HCT116 (cell line): ENCODE measurements at regions not wholly inside any gene's neighbourhood (a gene's known extent, or its start where the extent isn't known, plus 50 kb on each side); places are given as distances from the start of the nearest gene placed in this dataset.

Experiments
- ATAC-seq: fragments of 200-7000 bp; cut with Tn5 transposase; 2 replicates; pipeline ENCODE4 v1.9.1; 2020; ENCODE audit warnings: mild to moderate bottlenecking, moderate library complexity
- BruUV-seq: library from RNA; stranded (reverse); fragments of 400-500 nt; replicated peaks from 2 replicates; lab custom pipeline; 2021; lab: Mats Ljungman, UMichigan
- CTCF ChIA-PET: fragments of 300-600 bp; sonication (Branson Sonifier 250); formaldehyde crosslinking; loops from one replicate; lab custom pipeline; 2021; ENCODE audit warnings: antibody characterized with exemption; lab: Charles Lee
- POLR2A ChIA-PET: fragments of 300-600, 350-600 bp; sonication (Branson Sonifier 250); formaldehyde crosslinking; loops from one replicate; lab custom pipeline; 2021; ENCODE audit warnings: antibody characterized with exemption; lab: Charles Lee
- RAD21 ChIA-PET, 2 experiments: fragments of 300-600 bp; sonication (Branson Sonifier 250); formaldehyde crosslinking; loops; one replicate each; lab custom pipeline; 2023; ENCODE audit warnings: low total read pairs in 2 of 2; ENCODE audit not compliant: uncharacterized antibody in 2 of 2, unreplicated experiment in 2 of 2, low non-redundant PET in 1 of 2; lab: Charles Lee
- DNase-seq: peaks from one replicate; pipeline ENCODE4 v3.0.0-alpha.2; 2010; ENCODE audit warnings: low read depth, low spot score
- H2AFZ ChIP-seq: fragments of 200-600 bp; shearing (Covaris generic), sonication (generic); 2 replicates; pipeline ENCODE4 v1.6.1; 2017; ENCODE audit warnings: low read depth, mixed run types, mixed read lengths, antibody characterized with exemption, low read length; ENCODE audit not compliant: poor library complexity, severe bottlenecking
- H3K27ac ChIP-seq: 2 replicates; pipeline ENCODE4 v1.5.1; 2012; ENCODE audit warnings: low read depth, low read length
- H3K27me3 ChIP-seq: fragments of 200-600 bp; sonication (generic); 2 replicates; pipeline ENCODE4 v1.6.1; 2016; ENCODE audit warnings: mixed run types, low read length, mixed read lengths; ENCODE audit not compliant: insufficient read depth
- H3K36me3 ChIP-seq, 2 experiments: fragments of 200-500 bp in 1 of 2; fragments of 200-600 bp in 1 of 2; sonication (Bioruptor generic) in 1 of 2; sonication (generic) in 1 of 2; 2 replicates each; pipeline versions ENCODE4 v1.5.1 to v1.6.1; 2014 to 2016; ENCODE audit warnings: low read length in 2 of 2, inconsistent platforms in 1 of 2, mixed read lengths in 1 of 2, mixed run types in 1 of 2; ENCODE audit not compliant: insufficient read depth in 2 of 2, control insufficient read depth in 1 of 2
- H3K4me1 ChIP-seq, 2 experiments: fragments of 200-600 bp in 1 of 2; sonication (generic) in 1 of 2; 2 replicates each; pipeline versions ENCODE4 v1.5.1 to v1.6.1; 2012 to 2017; ENCODE audit warnings: low read length in 2 of 2, inconsistent platforms in 1 of 2, mild to moderate bottlenecking in 1 of 2, mixed read lengths in 1 of 2, mixed run types in 1 of 2, moderate library complexity in 1 of 2; ENCODE audit not compliant: insufficient read depth in 2 of 2, control insufficient read depth in 1 of 2
- H3K4me2 ChIP-seq: fragments of 200-600 bp; sonication (generic); 2 replicates; pipeline ENCODE4 v1.6.1; 2017; ENCODE audit warnings: mixed run types, low read length, mixed read lengths
- H3K4me3 ChIP-seq, 2 experiments: fragments of 200-600 bp in 1 of 2; sonication (generic) in 1 of 2; replicated peaks in 1 of 2; 2 replicates each; pipeline ENCODE4 v1.5.1; 2011 to 2016; ENCODE audit warnings: low read length in 2 of 2, control low read depth in 1 of 2, low read depth in 1 of 2, mild to moderate bottlenecking in 1 of 2, mixed read lengths in 1 of 2, mixed run types in 1 of 2
- H3K79me2 ChIP-seq: fragments of 200-600 bp; sonication (generic); 2 replicates; pipeline ENCODE4 v1.6.1; 2017; ENCODE audit warnings: mild to moderate bottlenecking, mixed run types, low read length, moderate library complexity, mixed read lengths; ENCODE audit not compliant: insufficient read depth
- H3K9ac ChIP-seq: fragments of 200-600 bp; sonication (generic); 2 replicates; pipeline ENCODE4 v1.6.1; 2016; ENCODE audit warnings: low read length, mixed read lengths
- H3K9me2 ChIP-seq: fragments of 200-600 bp; sonication (generic), shearing (Covaris generic); 2 replicates; pipeline ENCODE4 v1.6.1; 2017; ENCODE audit warnings: mixed run types, mild to moderate bottlenecking, moderate library complexity; ENCODE audit not compliant: insufficient read depth
- H3K9me3 ChIP-seq, 2 experiments: fragments of 200-500 bp in 1 of 2; fragments of 200-600 bp in 1 of 2; sonication (Bioruptor generic) in 1 of 2; sonication (generic) in 1 of 2; 2 replicates each; pipeline ENCODE4 v1.6.1; 2014 to 2017; ENCODE audit warnings: low read length in 2 of 2, mixed read lengths in 2 of 2, inconsistent platforms in 1 of 2, low read depth in 1 of 2, mild to moderate bottlenecking in 1 of 2, mixed run types in 1 of 2, moderate library complexity in 1 of 2; ENCODE audit not compliant: control insufficient read depth in 1 of 2, insufficient read depth in 1 of 2
- H4K20me1 ChIP-seq: fragments of 200-600 bp; sonication (generic), shearing (Covaris generic); 2 replicates; pipeline ENCODE4 v1.6.1; 2017; ENCODE audit warnings: mixed run types, mild to moderate bottlenecking, moderate library complexity; ENCODE audit not compliant: insufficient read depth
- CEBPB ChIP-seq: IDR thresholded peaks from 2 replicates; pipeline ENCODE4 v1.6.1; 2012; ENCODE audit warnings: low read depth
- EZH2 ChIP-seq: fragments of 200-600 bp; sonication (generic); IDR thresholded peaks from 2 replicates; pipeline ENCODE4 v1.6.1; 2017; ENCODE audit warnings: antibody characterized with exemption, mixed run types
- JUND ChIP-seq: IDR thresholded peaks from 2 replicates; pipeline ENCODE4 v1.6.1; 2012
- POLR2A ChIP-seq: IDR thresholded peaks from 2 replicates; pipeline ENCODE4 v1.7.0; 2011; ENCODE audit warnings: borderline replicate concordance; ENCODE audit not compliant: insufficient read depth, insufficient read length; ENCODE audit errors: extremely low read depth
- RAD21 ChIP-seq: IDR thresholded peaks from 2 replicates; pipeline ENCODE4 v1.6.1; 2012; ENCODE audit warnings: low read depth, mild to moderate bottlenecking
- SIN3A ChIP-seq: IDR thresholded peaks from 2 replicates; pipeline ENCODE4 v1.6.1; 2012; ENCODE audit warnings: low read depth
- SP1 ChIP-seq: IDR thresholded peaks from 2 replicates; pipeline ENCODE4 v1.6.1; 2012; ENCODE audit warnings: low read depth
- SRF ChIP-seq: IDR thresholded peaks from 2 replicates; pipeline ENCODE4 v1.6.1; 2012; ENCODE audit warnings: low read depth
- YY1 ChIP-seq: IDR thresholded peaks from 2 replicates; pipeline ENCODE4 v1.6.1; 2011; ENCODE audit warnings: low read length, low read depth, moderate library complexity, mild to moderate bottlenecking; ENCODE audit not compliant: insufficient replicate concordance; ENCODE audit errors: extremely low read depth
- ZNF274 ChIP-seq: fragments of 200-500 bp; sonication (Bioruptor generic); IDR thresholded peaks from 2 replicates; pipeline ENCODE4 v1.6.1; 2014; ENCODE audit warnings: mild to moderate bottlenecking, low read depth, low read length, inconsistent platforms
- intact Hi-C: fragments of 100-400 bp; cut with micrococcal nuclease; formaldehyde crosslinking; loops from 2 replicates; pipeline ENCODE4 v1.10.0; 2022
- TF ChIP-seq, protein P1 (sequence below), 3 experiments: fragments of 200-600 bp in 1 of 3; sonication (generic) in 1 of 3; IDR thresholded peaks in 2 of 3; conservative IDR thresholded peaks in 1 of 3; 2 replicates each; pipeline ENCODE4 v1.5.1; 2012 to 2017; ENCODE audit warnings: low read depth in 2 of 3, low read length in 2 of 3, antibody characterized with exemption in 1 of 3, borderline replicate concordance in 1 of 3, control low read depth in 1 of 3, mild to moderate bottlenecking in 1 of 3, mixed read lengths in 1 of 3, mixed run types in 1 of 3, moderate library complexity in 1 of 3; ENCODE audit not compliant: insufficient read depth in 1 of 3
- TF ChIP-seq, protein P2 (sequence below): IDR thresholded peaks from 2 replicates; pipeline ENCODE4 v1.6.1; 2012
- TF ChIP-seq, protein P3 (sequence below): IDR thresholded peaks from 2 replicates; pipeline ENCODE4 v1.6.1; 2012
- TF ChIP-seq, protein P4 (sequence below): IDR thresholded peaks from 2 replicates; pipeline ENCODE4 v1.6.1; 2012; ENCODE audit warnings: low read depth

DNA sequence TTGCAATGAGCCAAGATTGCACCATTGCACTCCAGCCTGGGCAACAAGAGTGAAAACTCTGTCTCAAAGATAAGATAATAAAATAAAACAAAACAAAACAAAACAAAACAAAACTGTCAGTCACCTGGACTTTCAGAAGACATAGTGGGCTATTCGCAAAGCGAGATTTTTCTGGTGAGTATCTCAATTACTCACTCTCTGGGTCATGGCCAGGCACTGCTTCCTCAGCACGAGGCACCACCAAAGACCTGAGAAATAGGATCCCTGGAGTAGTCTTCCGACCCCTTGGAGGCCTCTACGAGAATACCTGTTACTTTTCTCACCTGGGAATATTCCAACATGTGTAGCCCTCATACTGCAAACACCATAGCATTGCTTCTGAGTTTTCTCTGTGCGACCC is 201.7 kb upstream of the ZNF618 start:
- POLR2A ChIA-PET, result no interaction called here
- H2AFZ ChIP-seq, result no peak overlapping the region
- DNase-seq, result no peak

More for the DNA sequence above, 201.7 kb upstream of the ZNF618 start:
- Histone ChIP-seq H4K20me1 (no peaks in the 10 kb centered on the region), H3K4me2 (no peak overlapping the region), H3K79me2 (no peaks in the 10 kb centered on the region), H3K9me3 (no peaks in the 10 kb centered on the region), H3K36me3 (no peaks in the 10 kb centered on the region), H3K9me2 (no peaks in the 10 kb centered on the region), H3K27me3 (peaks cover 30% of the 10 kb centered on the region), H3K4me1 (no peaks in the 10 kb centered on the region), H3K4me3 (no peak overlapping the region), H3K27ac (no peak overlapping the region), H3K9ac (no peak overlapping the region)
- ATAC-seq, result no peak
- ChIA-PET CTCF (interaction anchor here (1.0 kb wide), 1 partner anchor 8 kb away, joined by 4 read pairs; no protein-coding TSS in a partner anchor), RAD21 (interaction anchor here in 1 of 2 experiments (1.2 kb wide), 1 partner anchor 14 kb away, joined by 3 read pairs; no protein-coding TSS in a partner anchor)
- no TSS peak for BruUV-seq
- intact Hi-C loops, result no loop called here
- TF ChIP-seq JUND (no peak), RAD21 (no peak), POLR2A (no peak), SIN3A (no peak), SRF (no peak), CEBPB (no peak), YY1 (no peak), SP1 (no peak), EZH2 (no peak), ZNF274 (no peak)
- TF ChIP-seq, protein P1, sequence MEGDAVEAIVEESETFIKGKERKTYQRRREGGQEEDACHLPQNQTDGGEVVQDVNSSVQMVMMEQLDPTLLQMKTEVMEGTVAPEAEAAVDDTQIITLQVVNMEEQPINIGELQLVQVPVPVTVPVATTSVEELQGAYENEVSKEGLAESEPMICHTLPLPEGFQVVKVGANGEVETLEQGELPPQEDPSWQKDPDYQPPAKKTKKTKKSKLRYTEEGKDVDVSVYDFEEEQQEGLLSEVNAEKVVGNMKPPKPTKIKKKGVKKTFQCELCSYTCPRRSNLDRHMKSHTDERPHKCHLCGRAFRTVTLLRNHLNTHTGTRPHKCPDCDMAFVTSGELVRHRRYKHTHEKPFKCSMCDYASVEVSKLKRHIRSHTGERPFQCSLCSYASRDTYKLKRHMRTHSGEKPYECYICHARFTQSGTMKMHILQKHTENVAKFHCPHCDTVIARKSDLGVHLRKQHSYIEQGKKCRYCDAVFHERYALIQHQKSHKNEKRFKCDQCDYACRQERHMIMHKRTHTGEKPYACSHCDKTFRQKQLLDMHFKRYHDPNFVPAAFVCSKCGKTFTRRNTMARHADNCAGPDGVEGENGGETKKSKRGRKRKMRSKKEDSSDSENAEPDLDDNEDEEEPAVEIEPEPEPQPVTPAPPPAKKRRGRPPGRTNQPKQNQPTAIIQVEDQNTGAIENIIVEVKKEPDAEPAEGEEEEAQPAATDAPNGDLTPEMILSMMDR (IDR thresholded peaks at IDR 0.05 in 2 of 3, conservative IDR thresholded peaks at IDR 0.05 in 1 of 3; ENCODE audit: borderline replicate concordance in 1 of 3, insufficient read depth in 1 of 3, low read depth in 2 of 3, low read length in 2 of 3), result no peak
- TF ChIP-seq, protein P2, sequence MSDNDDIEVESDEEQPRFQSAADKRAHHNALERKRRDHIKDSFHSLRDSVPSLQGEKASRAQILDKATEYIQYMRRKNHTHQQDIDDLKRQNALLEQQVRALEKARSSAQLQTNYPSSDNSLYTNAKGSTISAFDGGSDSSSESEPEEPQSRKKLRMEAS, result no peak
- TF ChIP-seq, protein P3, sequence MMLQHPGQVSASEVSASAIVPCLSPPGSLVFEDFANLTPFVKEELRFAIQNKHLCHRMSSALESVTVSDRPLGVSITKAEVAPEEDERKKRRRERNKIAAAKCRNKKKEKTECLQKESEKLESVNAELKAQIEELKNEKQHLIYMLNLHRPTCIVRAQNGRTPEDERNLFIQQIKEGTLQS, result no peak
- TF ChIP-seq, protein P4, sequence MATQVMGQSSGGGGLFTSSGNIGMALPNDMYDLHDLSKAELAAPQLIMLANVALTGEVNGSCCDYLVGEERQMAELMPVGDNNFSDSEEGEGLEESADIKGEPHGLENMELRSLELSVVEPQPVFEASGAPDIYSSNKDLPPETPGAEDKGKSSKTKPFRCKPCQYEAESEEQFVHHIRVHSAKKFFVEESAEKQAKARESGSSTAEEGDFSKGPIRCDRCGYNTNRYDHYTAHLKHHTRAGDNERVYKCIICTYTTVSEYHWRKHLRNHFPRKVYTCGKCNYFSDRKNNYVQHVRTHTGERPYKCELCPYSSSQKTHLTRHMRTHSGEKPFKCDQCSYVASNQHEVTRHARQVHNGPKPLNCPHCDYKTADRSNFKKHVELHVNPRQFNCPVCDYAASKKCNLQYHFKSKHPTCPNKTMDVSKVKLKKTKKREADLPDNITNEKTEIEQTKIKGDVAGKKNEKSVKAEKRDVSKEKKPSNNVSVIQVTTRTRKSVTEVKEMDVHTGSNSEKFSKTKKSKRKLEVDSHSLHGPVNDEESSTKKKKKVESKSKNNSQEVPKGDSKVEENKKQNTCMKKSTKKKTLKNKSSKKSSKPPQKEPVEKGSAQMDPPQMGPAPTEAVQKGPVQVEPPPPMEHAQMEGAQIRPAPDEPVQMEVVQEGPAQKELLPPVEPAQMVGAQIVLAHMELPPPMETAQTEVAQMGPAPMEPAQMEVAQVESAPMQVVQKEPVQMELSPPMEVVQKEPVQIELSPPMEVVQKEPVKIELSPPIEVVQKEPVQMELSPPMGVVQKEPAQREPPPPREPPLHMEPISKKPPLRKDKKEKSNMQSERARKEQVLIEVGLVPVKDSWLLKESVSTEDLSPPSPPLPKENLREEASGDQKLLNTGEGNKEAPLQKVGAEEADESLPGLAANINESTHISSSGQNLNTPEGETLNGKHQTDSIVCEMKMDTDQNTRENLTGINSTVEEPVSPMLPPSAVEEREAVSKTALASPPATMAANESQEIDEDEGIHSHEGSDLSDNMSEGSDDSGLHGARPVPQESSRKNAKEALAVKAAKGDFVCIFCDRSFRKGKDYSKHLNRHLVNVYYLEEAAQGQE, result no peak
